ENCODE measurements at regions not wholly inside any gene's neighbourhood (a gene's known extent, or its start where the extent isn't known, plus 50 kb on each side); places are given as distances from the start of the nearest gene placed in this dataset.
A peak's percentile ranks its signal among the peaks of the same experiment; 100 is the strongest.

- Mint-ChIP-seq H3K27me3 (ENCODE audit: low read depth, poor library complexity) (peaks cover 4% of the 10 kb centered on the region), H3K27ac (no peak overlapping the region), H3K4me3 (no peak overlapping the region), H3K4me1 (no peaks in the 10 kb centered on the region), H3K36me3 (ENCODE audit: low read depth) (no peaks in the 10 kb centered on the region), H3K9me3 (peaks cover 5% of the 10 kb centered on the region)
- DNase-seq: no peak
- TF ChIP-seq CTCF (IDR thresholded peaks at IDR 0.05): no peak
Observed at GRCh38 chr1:98452162-98452561, 209.4 kb upstream of the SNX7 start.

GRCh38 chr1:98441281-98441680 lies 220.2 kb upstream of the SNX7 start:
- H3K4me3 Mint-ChIP-seq: no peak overlapping the region
- no peak for DNase-seq
- TF ChIP-seq CTCF (IDR thresholded peaks at IDR 0.05): no peak
- no peak overlapping the region for H3K27ac Mint-ChIP-seq
- peaks cover 3% of the 10 kb centered on the region for H3K27me3 Mint-ChIP-seq (ENCODE audit: low read depth, poor library complexity)
- H3K4me1 Mint-ChIP-seq: peaks cover 7% of the 10 kb centered on the region
- peaks cover 2% of the 10 kb centered on the region for H3K9me3 Mint-ChIP-seq
- no peaks in the 10 kb centered on the region for H3K36me3 Mint-ChIP-seq (ENCODE audit: low read depth)

GRCh38 chr1:98439471-98439870 lies 222.1 kb upstream of the SNX7 start:
- H3K4me3 Mint-ChIP-seq: no peak overlapping the region

GRCh38 chr1:98437540-98437939 lies 224.0 kb upstream of the SNX7 start:
- no peak overlapping the region for H3K4me3 Mint-ChIP-seq
- H3K9me3 Mint-ChIP-seq: no peaks in the 10 kb centered on the region
- H3K4me1 Mint-ChIP-seq: peaks cover 7% of the 10 kb centered on the region
- no peak overlapping the region for H3K27ac Mint-ChIP-seq
- H3K36me3 Mint-ChIP-seq (ENCODE audit: low read depth): no peaks in the 10 kb centered on the region
- TF ChIP-seq CTCF (IDR thresholded peaks at IDR 0.05): no peak
- no peak for DNase-seq
- H3K27me3 Mint-ChIP-seq (ENCODE audit: low read depth, poor library complexity): peaks cover 3% of the 10 kb centered on the region

More at GRCh38 chr1:98439471-98439870, 222.1 kb upstream of the SNX7 start:
- Mint-ChIP-seq H3K27me3 (ENCODE audit: low read depth, poor library complexity) (peaks cover 3% of the 10 kb centered on the region), H3K4me1 (peaks cover 7% of the 10 kb centered on the region), H3K9me3 (no peaks in the 10 kb centered on the region), H3K27ac (no peak overlapping the region), H3K36me3 (ENCODE audit: low read depth) (no peaks in the 10 kb centered on the region)
- no peak for TF ChIP-seq CTCF (IDR thresholded peaks at IDR 0.05)
- no peak for DNase-seq

GRCh38 chr1:98437011-98437410 lies 224.5 kb upstream of the SNX7 start:
- Mint-ChIP-seq H3K4me3 (no peak overlapping the region), H3K27me3 (ENCODE audit: low read depth, poor library complexity) (peaks cover 3% of the 10 kb centered on the region), H3K36me3 (ENCODE audit: low read depth) (no peaks in the 10 kb centered on the region), H3K27ac (no peak overlapping the region), H3K4me1 (peaks cover 7% of the 10 kb centered on the region), H3K9me3 (no peaks in the 10 kb centered on the region)
- DNase-seq: no peak
- TF ChIP-seq CTCF (IDR thresholded peaks at IDR 0.05): no peak

GRCh38 chr1:98429965-98430443 lies 231.5 kb upstream of the SNX7 start:
- no peaks in the 10 kb centered on the region for H3K36me3 Mint-ChIP-seq (ENCODE audit: low read depth)
- H3K4me1 Mint-ChIP-seq: peaks cover 7% of the 10 kb centered on the region
- no peaks in the 10 kb centered on the region for H3K27me3 Mint-ChIP-seq (ENCODE audit: low read depth, poor library complexity)
- no peak for TF ChIP-seq CTCF (IDR thresholded peaks at IDR 0.05)
- no peaks in the 10 kb centered on the region for H3K9me3 Mint-ChIP-seq
- DNase-seq: peak; percentile 14
- no peak overlapping the region for H3K27ac Mint-ChIP-seq
- no peak overlapping the region for H3K4me3 Mint-ChIP-seq
